CD4-positive, alpha-beta T cell treated with Interleukin-2 at 100 ng/mL for 4 hours (primary cell): ENCODE measurements at regions not wholly inside any gene's neighbourhood (a gene's known extent, or its start where the extent isn't known, plus 50 kb on each side); places are given as distances from the start of the nearest gene placed in this dataset.

Experiments
- DNase-seq: peaks from one replicate; pipeline ENCODE4 v3.0.0-alpha.2; 2020; ENCODE audit warnings: low spot score

- no peak for DNase-seq
Measured at GRCh38 chr5:125326150-125326510, 579.7 kb upstream of the ZNF608 start.

- DNase-seq = no peak
Measured at GRCh38 chr5:125327676-125328075, 581.2 kb upstream of the ZNF608 start.

- DNase-seq = no peak
Measured at GRCh38 chr5:125331987-125332598, 585.7 kb upstream of the ZNF608 start.

- no peak for DNase-seq
Measured at GRCh38 chr5:125333416-125333815, 587.0 kb upstream of the ZNF608 start.

GRCh38 chr5:125336401-125336800 lies 590.0 kb upstream of the ZNF608 start:
- DNase-seq = no peak

- no peak for DNase-seq
Measured at GRCh38 chr5:125337294-125337693, 590.9 kb upstream of the ZNF608 start.

GRCh38 chr5:125338440-125339174 lies 592.2 kb upstream of the ZNF608 start:
- DNase-seq = no peak

GRCh38 chr5:125341436-125341835 lies 595.0 kb upstream of the ZNF608 start:
- no peak for DNase-seq

- DNase-seq = no peak
Measured at GRCh38 chr5:125343015-125343414, 596.6 kb upstream of the ZNF608 start.

- no peak for DNase-seq
Measured at GRCh38 chr5:125346316-125346715, 599.9 kb upstream of the ZNF608 start.

GRCh38 chr5:125348221-125348692 lies 601.8 kb upstream of the ZNF608 start:
- DNase-seq = no peak

- DNase-seq = no peak
Measured at GRCh38 chr5:125348936-125349831, 602.7 kb upstream of the ZNF608 start.

- no peak for DNase-seq
Measured at GRCh38 chr5:125357660-125358059, 611.2 kb upstream of the ZNF608 start.

GRCh38 chr5:125365747-125366146 lies 619.3 kb upstream of the ZNF608 start:
- no peak for DNase-seq

GRCh38 chr5:125367702-125368101 lies 621.3 kb upstream of the ZNF608 start:
- DNase-seq = no peak

GRCh38 chr5:125370461-125371205 lies 624.2 kb upstream of the ZNF608 start:
- no peak for DNase-seq

GRCh38 chr5:125372694-125373631 lies 626.5 kb upstream of the ZNF608 start:
- no peak for DNase-seq

- DNase-seq = no peak
Measured at GRCh38 chr5:125375143-125375542, 628.7 kb upstream of the ZNF608 start.

GRCh38 chr5:125376059-125376641 lies 629.7 kb upstream of the ZNF608 start:
- DNase-seq = no peak

GRCh38 chr5:125377141-125377540 lies 630.7 kb upstream of the ZNF608 start:
- DNase-seq = no peak

- no peak for DNase-seq
Measured at GRCh38 chr5:125381290-125381689, 634.9 kb upstream of the ZNF608 start.
